Body of pancreas (tissue), 4 donors: ENCODE measurements at regions not wholly inside any gene's neighbourhood (a gene's known extent, or its start where the extent isn't known, plus 50 kb on each side); places are given as distances from the start of the nearest gene placed in this dataset.

Experiments
- POLR2A ChIP-seq, 3 donors: fragments of 450-650 bp; IDR thresholded peaks; one replicate each; pipeline ENCODE4 v1.6.1; 2016; ENCODE audit warnings: antibody characterized with exemption in 3 of 3, mild to moderate bottlenecking in 2 of 3
- TF ChIP-seq, protein P1 (sequence below), 7 experiments: fragments of 450-650 bp in 4 of 7; fragments of 200-600 bp in 3 of 7; sonication (generic) in 3 of 7; IDR thresholded peaks; one replicate each; pipeline ENCODE4 v1.5.1; 2016 to 2019; ENCODE audit warnings: antibody characterized with exemption in 7 of 7

DNA sequence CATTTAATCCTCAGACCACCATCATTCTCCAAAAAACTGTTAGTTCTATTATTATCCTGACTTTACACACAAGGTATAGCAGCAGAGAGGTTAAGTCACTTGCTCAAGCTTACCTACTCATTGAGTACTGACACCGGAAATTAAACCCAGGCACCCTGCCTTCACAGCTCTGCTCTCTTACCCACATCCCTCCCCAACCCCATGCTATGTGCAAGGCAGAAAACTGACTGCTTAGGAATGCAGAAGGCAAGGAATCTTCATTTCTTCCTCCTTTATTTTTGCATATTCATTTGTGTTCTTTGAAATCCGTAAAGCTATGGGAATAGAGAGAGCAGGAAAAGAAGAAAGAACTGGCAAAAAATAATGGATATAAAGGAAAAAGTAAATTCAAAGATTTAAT is 261.8 kb downstream of the PAPSS1 start:
- no peak for TF ChIP-seq POLR2A (IDR thresholded peaks at IDR 0.05)
- TF ChIP-seq, protein P1, sequence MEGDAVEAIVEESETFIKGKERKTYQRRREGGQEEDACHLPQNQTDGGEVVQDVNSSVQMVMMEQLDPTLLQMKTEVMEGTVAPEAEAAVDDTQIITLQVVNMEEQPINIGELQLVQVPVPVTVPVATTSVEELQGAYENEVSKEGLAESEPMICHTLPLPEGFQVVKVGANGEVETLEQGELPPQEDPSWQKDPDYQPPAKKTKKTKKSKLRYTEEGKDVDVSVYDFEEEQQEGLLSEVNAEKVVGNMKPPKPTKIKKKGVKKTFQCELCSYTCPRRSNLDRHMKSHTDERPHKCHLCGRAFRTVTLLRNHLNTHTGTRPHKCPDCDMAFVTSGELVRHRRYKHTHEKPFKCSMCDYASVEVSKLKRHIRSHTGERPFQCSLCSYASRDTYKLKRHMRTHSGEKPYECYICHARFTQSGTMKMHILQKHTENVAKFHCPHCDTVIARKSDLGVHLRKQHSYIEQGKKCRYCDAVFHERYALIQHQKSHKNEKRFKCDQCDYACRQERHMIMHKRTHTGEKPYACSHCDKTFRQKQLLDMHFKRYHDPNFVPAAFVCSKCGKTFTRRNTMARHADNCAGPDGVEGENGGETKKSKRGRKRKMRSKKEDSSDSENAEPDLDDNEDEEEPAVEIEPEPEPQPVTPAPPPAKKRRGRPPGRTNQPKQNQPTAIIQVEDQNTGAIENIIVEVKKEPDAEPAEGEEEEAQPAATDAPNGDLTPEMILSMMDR (IDR thresholded peaks at IDR 0.05), result no peak
